ENCODE measurements at regions not wholly inside any gene's neighbourhood (a gene's known extent, or its start where the extent isn't known, plus 50 kb on each side); places are given as distances from the start of the nearest gene placed in this dataset.
A peak's percentile ranks its signal among the peaks of the same experiment; 100 is the strongest.

GRCh38 chr7:22962775-22963350, 51.1 kb downstream of the HYCC1 start:
- no peak for DNase-seq (ENCODE audit: low read depth in 2 of 2)

- no peak for DNase-seq (ENCODE audit: low read depth in 2 of 2)
Measured at GRCh38 chr7:22958742-22959141, 55.2 kb downstream of the HYCC1 start.

GRCh38 chr7:22954251-22954650, 59.7 kb downstream of the HYCC1 start:
- no peak for DNase-seq (ENCODE audit: low read depth in 2 of 2)

- DNase-seq (ENCODE audit: low read depth in 2 of 2), result no peak
Measured at GRCh38 chr7:22952306-22953015, 61.5 kb downstream of the HYCC1 start.

- DNase-seq (ENCODE audit: low read depth in 2 of 2), result no peak
Measured at GRCh38 chr7:22949944-22950343, 64.0 kb downstream of the HYCC1 start.

- DNase-seq (ENCODE audit: low read depth in 2 of 2), result no peak
Measured at GRCh38 chr7:22949221-22949620, 64.7 kb downstream of the HYCC1 start.

GRCh38 chr7:22948770-22949169, 65.2 kb downstream of the HYCC1 start:
- no peak for DNase-seq (ENCODE audit: low read depth in 2 of 2)

- peak in 1 of 2 experiments; percentile 9 for DNase-seq (ENCODE audit: low read depth in 2 of 2)
Measured at GRCh38 chr7:22945584-22945983, 68.3 kb downstream of the HYCC1 start.

GRCh38 chr7:22944510-22944909, 69.4 kb downstream of the HYCC1 start:
- no peak for DNase-seq (ENCODE audit: low read depth in 2 of 2)

GRCh38 chr7:22944022-22944421, 69.9 kb downstream of the HYCC1 start:
- DNase-seq (ENCODE audit: low read depth in 2 of 2), result no peak

- DNase-seq (ENCODE audit: low read depth in 2 of 2), result no peak
Measured at GRCh38 chr7:22942191-22942590, 71.7 kb downstream of the HYCC1 start.

GRCh38 chr7:22939842-22940241, 74.1 kb downstream of the HYCC1 start:
- DNase-seq (ENCODE audit: low read depth in 2 of 2), result no peak

GRCh38 chr7:22937946-22938345, 76.0 kb downstream of the HYCC1 start:
- no peak for DNase-seq (ENCODE audit: low read depth in 2 of 2)

- DNase-seq (ENCODE audit: low read depth in 2 of 2), result no peak
Measured at GRCh38 chr7:22936246-22936645, 77.7 kb downstream of the HYCC1 start.

- DNase-seq (ENCODE audit: low read depth in 2 of 2), result no peak
Measured at GRCh38 chr7:22935269-22935668, 78.7 kb downstream of the HYCC1 start.

- DNase-seq (ENCODE audit: low read depth in 2 of 2), result no peak
Measured at GRCh38 chr7:22934473-22935065, 79.4 kb downstream of the HYCC1 start.

GRCh38 chr7:22934023-22934422, 79.9 kb downstream of the HYCC1 start:
- DNase-seq (ENCODE audit: low read depth in 2 of 2), result no peak

- no peak for DNase-seq (ENCODE audit: low read depth in 2 of 2)
Measured at GRCh38 chr7:22932896-22933295, 81.0 kb downstream of the HYCC1 start.

GRCh38 chr7:22931011-22931410, 82.9 kb downstream of the HYCC1 start:
- no peak for DNase-seq (ENCODE audit: low read depth in 2 of 2)

- DNase-seq (ENCODE audit: low read depth in 2 of 2), result no peak
Measured at GRCh38 chr7:22922307-22922706, 91.6 kb downstream of the HYCC1 start.

GRCh38 chr7:22921386-22922086, 92.4 kb downstream of the HYCC1 start:
- no peak for DNase-seq (ENCODE audit: low read depth in 2 of 2)

- no peak for DNase-seq (ENCODE audit: low read depth in 2 of 2)
Measured at GRCh38 chr7:22920672-22921071, 93.3 kb downstream of the HYCC1 start.

- no peak for DNase-seq (ENCODE audit: low read depth in 2 of 2)
Measured at GRCh38 chr7:22913158-22913557, 90.5 kb upstream of the TOMM7 start.

Data from fibroblast of skin of left quadriceps (primary cell).